CD4-positive, alpha-beta T cell (primary cell): ENCODE measurements at regions not wholly inside any gene's neighbourhood (a gene's known extent, or its start where the extent isn't known, plus 50 kb on each side); places are given as distances from the start of the nearest gene placed in this dataset.

ENCODE experiments used
- ATAC-seq: fragments of 200-7000 bp; cut with Tn5 transposase; one replicate; pipeline ENCODE4 v1.10.0; 2022; ENCODE audit warnings: mild to moderate bottlenecking; ENCODE audit not compliant: poor library complexity
- CTCF ChIA-PET: fragments of 350-600 bp; sonication (Branson Sonifier 250); formaldehyde crosslinking; loops from one replicate; lab custom pipeline; 2021; ENCODE audit warnings: antibody characterized with exemption, inconsistent platforms; lab: Charles Lee
- POLR2A ChIA-PET: fragments of 350-600 bp; sonication (Branson Sonifier 250); formaldehyde crosslinking; loops from one replicate; lab custom pipeline; 2021; ENCODE audit warnings: antibody characterized with exemption, inconsistent platforms; lab: Charles Lee
- DNase-seq, 14 experiments: peaks; one replicate each; pipeline ENCODE4 v3.0.0-alpha.2; 2013 to 2020; ENCODE audit warnings: mixed read lengths in 2 of 14
- H3K27ac ChIP-seq, 2 donors: one replicate each; pipeline versions ENCODE4 v1.5.1 to v1.7.0; 2013; ENCODE audit warnings: low read length in 2 of 2, low read depth in 1 of 2, mild to moderate bottlenecking in 1 of 2
- H3K27me3 ChIP-seq, 2 experiments: 1 replicate in 1 of 2; 2 replicates in 1 of 2; pipeline versions ENCODE4 v1.6.1 to v1.7.0; 2013; ENCODE audit warnings: low read length in 2 of 2, control low read depth in 1 of 2, mild to moderate bottlenecking in 1 of 2, moderate library complexity in 1 of 2; ENCODE audit not compliant: insufficient read depth in 2 of 2, control insufficient read depth in 1 of 2
- H3K36me3 ChIP-seq: one replicate; pipeline ENCODE4 v1.6.1; 2013; ENCODE audit warnings: low read length, control low read depth; ENCODE audit not compliant: insufficient read depth
- H3K4me1 ChIP-seq: one replicate; pipeline ENCODE4 v1.6.1; 2013; ENCODE audit warnings: low read length, control low read depth; ENCODE audit not compliant: insufficient read depth
- H3K4me3 ChIP-seq: one replicate; pipeline ENCODE4 v1.5.1; 2013; ENCODE audit warnings: mild to moderate bottlenecking, low read length, moderate library complexity
- H3K9me3 ChIP-seq, 2 experiments: 1 replicate in 1 of 2; 2 replicates in 1 of 2; pipeline versions ENCODE4 v1.6.1 to v1.7.0; 2013; ENCODE audit warnings: low read length in 2 of 2, mild to moderate bottlenecking in 2 of 2, control low read depth in 1 of 2, moderate library complexity in 1 of 2; ENCODE audit not compliant: control insufficient read depth in 1 of 2, insufficient read depth in 1 of 2
- H3K27ac Mint-ChIP-seq: one replicate; pipeline ENCODE4 v1.8.0; 2020; ENCODE audit warnings: mixed read lengths
- H3K27me3 Mint-ChIP-seq: one replicate; pipeline ENCODE4 v1.8.0; 2021; ENCODE audit warnings: mixed read lengths
- H3K36me3 Mint-ChIP-seq: one replicate; pipeline ENCODE4 v1.8.0; 2021; ENCODE audit warnings: low read depth, mixed read lengths
- H3K4me1 Mint-ChIP-seq: one replicate; pipeline ENCODE4 v1.8.0; 2021; ENCODE audit warnings: low read depth, mixed read lengths
- H3K4me3 Mint-ChIP-seq: one replicate; pipeline ENCODE4 v1.8.0; 2020; ENCODE audit warnings: mild to moderate bottlenecking, mixed read lengths
- H3K9me3 Mint-ChIP-seq: one replicate; pipeline ENCODE4 v1.8.0; 2020; ENCODE audit warnings: mixed read lengths
- intact Hi-C, 2 experiments: fragments of 100-400 bp; cut with DNase I in 1 of 2; cut with micrococcal nuclease in 1 of 2; formaldehyde crosslinking; loops; one replicate each; pipeline versions ENCODE4 v1.15.1 to v1.9.0; 2023 to 2025; cut with DNase I, micrococcal nuclease
- TF ChIP-seq, protein P1 (sequence below): fragments of 200-600 bp; IDR thresholded peaks from one replicate; pipeline ENCODE4 v1.8.0; 2022; ENCODE audit warnings: antibody characterized with exemption, mild to moderate bottlenecking

DNA sequence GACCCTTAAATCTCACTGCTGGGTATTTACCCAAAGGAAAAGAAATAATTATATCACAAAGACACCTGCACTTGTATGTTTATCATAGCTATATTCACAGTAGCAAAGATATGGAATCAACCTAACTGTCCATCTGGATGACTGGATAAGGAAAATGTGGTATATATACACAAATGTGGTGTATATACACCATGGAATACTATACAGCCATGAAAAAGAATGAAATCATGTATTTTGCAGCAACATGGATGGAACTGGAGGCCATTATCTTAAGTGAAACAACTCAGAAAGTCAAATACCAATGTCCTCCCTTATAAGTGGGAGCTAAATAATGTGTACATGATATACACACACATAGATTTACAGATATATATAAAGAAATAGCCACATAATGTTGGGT lies 168.2 kb downstream of the SH2D4B start:
- Histone ChIP-seq H3K36me3 (no peaks in the 10 kb centered on the region), H3K4me1 (no peaks in the 10 kb centered on the region), H3K9me3 (no peaks in the 10 kb centered on the region), H3K27me3 (no peaks in the 10 kb centered on the region), H3K4me3 (no peak overlapping the region), H3K27ac (no peak overlapping the region)
- DNase-seq (no peak), ATAC-seq (no peak)
- CTCF ChIA-PET, result no interaction called here
- H3K4me1 Mint-ChIP-seq, result no peaks in the 10 kb centered on the region
- H3K36me3 Mint-ChIP-seq, result no peaks in the 10 kb centered on the region
- intact Hi-C loops, result no loop called here
- H3K27ac Mint-ChIP-seq, result no peak overlapping the region
- no peaks in the 10 kb centered on the region for H3K27me3 Mint-ChIP-seq
- no peak overlapping the region for H3K4me3 Mint-ChIP-seq
- no peaks in the 10 kb centered on the region for H3K9me3 Mint-ChIP-seq
- TF ChIP-seq, protein P1, sequence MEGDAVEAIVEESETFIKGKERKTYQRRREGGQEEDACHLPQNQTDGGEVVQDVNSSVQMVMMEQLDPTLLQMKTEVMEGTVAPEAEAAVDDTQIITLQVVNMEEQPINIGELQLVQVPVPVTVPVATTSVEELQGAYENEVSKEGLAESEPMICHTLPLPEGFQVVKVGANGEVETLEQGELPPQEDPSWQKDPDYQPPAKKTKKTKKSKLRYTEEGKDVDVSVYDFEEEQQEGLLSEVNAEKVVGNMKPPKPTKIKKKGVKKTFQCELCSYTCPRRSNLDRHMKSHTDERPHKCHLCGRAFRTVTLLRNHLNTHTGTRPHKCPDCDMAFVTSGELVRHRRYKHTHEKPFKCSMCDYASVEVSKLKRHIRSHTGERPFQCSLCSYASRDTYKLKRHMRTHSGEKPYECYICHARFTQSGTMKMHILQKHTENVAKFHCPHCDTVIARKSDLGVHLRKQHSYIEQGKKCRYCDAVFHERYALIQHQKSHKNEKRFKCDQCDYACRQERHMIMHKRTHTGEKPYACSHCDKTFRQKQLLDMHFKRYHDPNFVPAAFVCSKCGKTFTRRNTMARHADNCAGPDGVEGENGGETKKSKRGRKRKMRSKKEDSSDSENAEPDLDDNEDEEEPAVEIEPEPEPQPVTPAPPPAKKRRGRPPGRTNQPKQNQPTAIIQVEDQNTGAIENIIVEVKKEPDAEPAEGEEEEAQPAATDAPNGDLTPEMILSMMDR, result no peak
- POLR2A ChIA-PET, result no interaction called here

DNA sequence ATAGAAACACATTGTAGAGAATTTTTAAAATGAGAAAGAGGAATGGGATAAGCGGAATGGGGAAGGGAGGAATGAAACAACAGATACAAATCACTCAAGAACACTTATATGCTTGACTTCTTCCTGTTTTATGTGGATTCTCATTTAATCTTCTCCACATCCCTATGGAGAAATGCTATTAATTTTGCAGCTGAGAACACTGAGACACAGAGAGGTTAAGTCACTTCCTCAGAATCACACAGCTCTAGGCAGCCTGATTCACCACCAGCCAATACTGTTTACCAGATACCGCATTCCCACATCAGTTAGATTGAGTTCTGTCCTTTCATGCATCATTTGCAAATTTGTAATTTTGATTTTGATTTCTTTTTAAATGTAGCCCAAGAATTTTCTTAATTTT lies 170.5 kb downstream of the SH2D4B start:
- Mint-ChIP-seq H3K27ac (no peak overlapping the region), H3K36me3 (no peaks in the 10 kb centered on the region), H3K4me1 (no peaks in the 10 kb centered on the region), H3K4me3 (no peak overlapping the region), H3K27me3 (peaks cover 10% of the 10 kb centered on the region), H3K9me3 (no peaks in the 10 kb centered on the region)
- DNase-seq (no peak), ATAC-seq (no peak)
- TF ChIP-seq, protein P1, result no peak
- Histone ChIP-seq H3K4me1 (no peaks in the 10 kb centered on the region), H3K36me3 (no peaks in the 10 kb centered on the region), H3K4me3 (no peak overlapping the region), H3K9me3 (no peaks in the 10 kb centered on the region), H3K27ac (no peak overlapping the region), H3K27me3 (no peaks in the 10 kb centered on the region)
- ChIA-PET CTCF (no interaction called here), POLR2A (interaction anchor here (0.9 kb wide), 1 partner anchor 63 kb away, joined by 3 read pairs; no protein-coding TSS in a partner anchor)
- intact Hi-C loops, result no loop called here

DNA sequence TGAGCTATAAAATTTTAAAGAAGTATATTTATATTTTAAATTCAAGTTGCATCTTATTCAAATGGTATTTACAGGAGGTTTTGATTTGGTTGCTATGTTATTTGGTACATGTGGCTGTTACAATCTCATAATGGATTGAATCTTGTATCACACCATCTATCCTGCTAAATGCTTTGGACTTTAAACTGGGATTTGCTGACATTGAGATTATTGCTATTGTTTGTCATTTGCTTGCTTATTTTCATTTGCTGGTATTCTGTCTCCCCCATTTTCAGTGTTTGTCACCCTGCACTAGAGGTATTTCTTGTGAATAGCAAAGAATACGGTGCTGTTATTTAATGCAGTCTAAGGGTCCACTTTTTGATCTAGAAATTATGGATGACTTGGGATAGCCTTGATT lies 171.1 kb downstream of the SH2D4B start:
- Mint-ChIP-seq H3K27me3 (peaks cover 16% of the 10 kb centered on the region), H3K4me3 (no peak overlapping the region), H3K9me3 (no peaks in the 10 kb centered on the region), H3K4me1 (no peaks in the 10 kb centered on the region), H3K36me3 (no peaks in the 10 kb centered on the region), H3K27ac (no peak overlapping the region)
- H3K27ac ChIP-seq, result no peak overlapping the region
- H3K27me3 ChIP-seq, result no peaks in the 10 kb centered on the region
- ChIA-PET CTCF (no interaction called here), POLR2A (interaction anchor here (0.9 kb wide), 1 partner anchor 64 kb away, joined by 3 read pairs; no protein-coding TSS in a partner anchor)
- no peaks in the 10 kb centered on the region for H3K9me3 ChIP-seq
- intact Hi-C loops, result no loop called here
- no peaks in the 10 kb centered on the region for H3K36me3 ChIP-seq
- no peak overlapping the region for H3K4me3 ChIP-seq
- TF ChIP-seq, protein P1, result no peak
- H3K4me1 ChIP-seq, result no peaks in the 10 kb centered on the region
- ATAC-seq, result no peak
- no peak for DNase-seq
